K562 (cell line): ENCODE measurements at regions not wholly inside any gene's neighbourhood (a gene's known extent, or its start where the extent isn't known, plus 50 kb on each side); places are given as distances from the start of the nearest gene placed in this dataset.

Source experiments
- ATAC-seq: fragments of 200-7000 bp; cut with Tn5 transposase; 3 replicates; pipeline ENCODE4 v1.9.1; 2020; ENCODE audit warnings: moderate library complexity
- BruUV-seq: library from RNA; stranded (reverse); fragments of 400-500 nt; replicated peaks from 2 replicates; lab custom pipeline; 2021; lab: Mats Ljungman, UMichigan
- CTCF ChIA-PET: fragments of 300-600 bp; formaldehyde crosslinking; extraction: SDS; loops from one replicate; lab custom pipeline; 2021; ENCODE audit warnings: low intra/inter-chr PET ratio; lab: Yijun Ruan, JAX
- POLR2A ChIA-PET: fragments of 300-600, 350-650 bp; sonication (Branson Sonifier 250); formaldehyde crosslinking; extraction: SDS; loops from one replicate; lab custom pipeline; 2021; ENCODE audit warnings: antibody characterized with exemption, inconsistent platforms; lab: Yijun Ruan, JAX
- DNase-seq, 4 experiments: peaks; one replicate each; pipeline versions ENCODE4 v3.0.0 to v3.0.0-alpha.2; 2011 to 2018; ENCODE audit warnings: low spot score in 3 of 4, mixed read lengths in 3 of 4; ENCODE audit errors: extremely low read depth in 1 of 4
- FAIRE-seq: peaks from 2 replicates; lab custom pipeline; 2011; peaks lifted over from hg19 to GRCh38; lab: Jason Lieb, UNC
- H2AFZ ChIP-seq: 2 replicates; pipeline ENCODE4 v1.6.0; 2011; ENCODE audit warnings: low read depth, low read length, control low read depth, inconsistent platforms
- H3K27ac ChIP-seq: fragments of 200-600 bp; 3 replicates; pipeline ENCODE4 v1.8.0; 2011; ENCODE audit warnings: low read depth, mild to moderate bottlenecking, control low read depth, inconsistent platforms, low read length, moderate library complexity, mixed read lengths; ENCODE audit errors: extremely low read depth
- H3K27me3 ChIP-seq, 2 experiments: fragments of 300-600 bp in 1 of 2; 2 replicates in 1 of 2; 3 replicates in 1 of 2; pipeline versions ENCODE4 v1.6.0 to v1.8.0; 2011; ENCODE audit warnings: inconsistent platforms in 2 of 2, low read length in 2 of 2, mild to moderate bottlenecking in 1 of 2, mixed read lengths in 1 of 2, moderate library complexity in 1 of 2; ENCODE audit not compliant: control insufficient read depth in 2 of 2, insufficient read depth in 2 of 2
- H3K36me3 ChIP-seq: fragments of 300-600 bp; 3 replicates; pipeline ENCODE4 v1.8.0; 2011; ENCODE audit warnings: mild to moderate bottlenecking, low read length, inconsistent platforms; ENCODE audit not compliant: control insufficient read depth, insufficient read depth
- H3K4me1 ChIP-seq, 2 experiments: fragments of 200-600 bp in 1 of 2; replicated peaks in 1 of 2; 2 replicates in 1 of 2; 3 replicates in 1 of 2; pipeline versions ENCODE4 v1.5.1 to v1.8.0; 2011; ENCODE audit warnings: inconsistent platforms in 2 of 2, low read length in 2 of 2, mild to moderate bottlenecking in 1 of 2, mixed read lengths in 1 of 2, moderate library complexity in 1 of 2; ENCODE audit not compliant: control insufficient read depth in 2 of 2, insufficient read depth in 2 of 2
- H3K4me2 ChIP-seq: 2 replicates; pipeline ENCODE4 v1.6.1; 2011; ENCODE audit warnings: low read length, control low read depth, inconsistent platforms, mixed read lengths; ENCODE audit not compliant: insufficient read depth
- H3K4me3 ChIP-seq: fragments of 200-600 bp; sonication (generic), shearing (Covaris generic); 2 replicates; pipeline ENCODE4 v1.5.1; 2016; ENCODE audit warnings: control low read depth, inconsistent platforms
- H3K79me2 ChIP-seq: fragments of 200-600 bp; 3 replicates; pipeline ENCODE4 v1.8.0; 2011; ENCODE audit warnings: low read length, inconsistent platforms; ENCODE audit not compliant: control insufficient read depth, insufficient read depth
- H3K9ac ChIP-seq, 2 experiments: 2 replicates each; pipeline versions ENCODE4 v1.6.0 to v1.6.1; 2011; ENCODE audit warnings: low read depth in 2 of 2, low read length in 2 of 2, control low read depth in 1 of 2, inconsistent platforms in 1 of 2, mild to moderate bottlenecking in 1 of 2, mixed read lengths in 1 of 2; ENCODE audit not compliant: insufficient read depth in 1 of 2
- H3K9me1 ChIP-seq: one replicate; pipeline ENCODE4 v1.6.0; 2011; ENCODE audit warnings: inconsistent platforms, mild to moderate bottlenecking, low read length, moderate library complexity; ENCODE audit not compliant: control insufficient read depth, insufficient read depth
- H3K9me3 ChIP-seq: replicated peaks from 2 replicates; pipeline ENCODE4 v1.5.1; 2011; ENCODE audit warnings: low read depth, low read length, inconsistent platforms; ENCODE audit not compliant: control insufficient read depth, insufficient read depth
- H4K20me1 ChIP-seq: replicated peaks from 2 replicates; pipeline ENCODE4 v1.6.1; 2011; ENCODE audit warnings: low read length, inconsistent platforms, mixed read lengths; ENCODE audit not compliant: control insufficient read depth, insufficient read depth
- GABPA ChIP-seq: fragments of 200-800 bp; sonication (Bioruptor generic); conservative IDR thresholded peaks from 2 replicates; pipeline ENCODE4 v1.6.1; 2016; ENCODE audit warnings: low read depth, missing genetic modification characterization, missing compliant biosample characterization
- L3MBTL2 ChIP-seq: fragments of 450-650 bp; IDR thresholded peaks from 2 replicates; pipeline ENCODE4 v1.6.1; 2016; ENCODE audit warnings: mild to moderate bottlenecking, moderate library complexity
- LARP7 ChIP-seq: fragments of 450-650 bp; IDR thresholded peaks from 2 replicates; pipeline ENCODE4 v1.6.1; 2016
- MCM7 ChIP-seq, 2 experiments: fragments of 450-650 bp; IDR thresholded peaks; 2 replicates each; pipeline ENCODE4 v1.6.1; 2016 to 2018
- MED1 ChIP-seq: sonication (generic); formaldehyde crosslinking; IDR thresholded peaks from 2 replicates; pipeline ENCODE4 v1.8.1; 2023; ENCODE audit warnings: missing genetic modification reagents, borderline replicate concordance
- PKNOX1 ChIP-seq: fragments of 450-650 bp; IDR thresholded peaks from 2 replicates; pipeline ENCODE4 v1.6.1; 2016
- PRMT5 ChIP-seq: sonication (generic); formaldehyde crosslinking; IDR thresholded peaks from 2 replicates; pipeline ENCODE4 v1.5.0; 2020; ENCODE audit warnings: missing genetic modification reagents
- XRCC4 ChIP-seq: IDR thresholded peaks from one replicate; pipeline ENCODE4 v1.6.1; 2011; ENCODE audit not compliant: insufficient read depth, insufficient read length; ENCODE audit errors: extremely low read depth
- ZC3H4 ChIP-seq: sonication (generic); formaldehyde crosslinking; IDR thresholded peaks from 2 replicates; pipeline ENCODE4 v1.9.0; 2021; ENCODE audit warnings: missing genetic modification reagents, borderline replicate concordance
- ZNF146 ChIP-seq: IDR thresholded peaks from one replicate; pipeline ENCODE4 v1.6.1; 2018; ENCODE audit warnings: missing compliant biosample characterization; ENCODE audit not compliant: unreplicated experiment
- ZNF165 ChIP-seq: fragments of 250-450 bp; sonication (Bioruptor Pico); IDR thresholded peaks from 2 replicates; pipeline ENCODE4 v1.4.0; 2020; ENCODE audit warnings: borderline replicate concordance
- ZNF175 ChIP-seq: fragments of 200-800 bp; sonication (Bioruptor generic); IDR thresholded peaks from 2 replicates; pipeline ENCODE4 v1.6.1; 2016; ENCODE audit warnings: low read depth, mild to moderate bottlenecking, missing genetic modification characterization, missing compliant biosample characterization
- ZNF639 ChIP-seq, 2 experiments: fragments of 200-800 bp in 1 of 2; sonication (Bioruptor generic) in 1 of 2; sonication (generic) in 1 of 2; formaldehyde crosslinking in 1 of 2; IDR thresholded peaks in 1 of 2; conservative IDR thresholded peaks in 1 of 2; 2 replicates each; pipeline versions ENCODE4 v1.5.0 to v1.6.1; 2016 to 2020; ENCODE audit warnings: missing compliant biosample characterization in 1 of 2, missing genetic modification characterization in 1 of 2, missing genetic modification reagents in 1 of 2
- WGBS: fragments of 100-300 bp; shearing (Covaris generic); methylation state at CpG from one replicate; pipeline ENCODE4 v1.1.6; 2016; ENCODE audit warnings: low coverage, mixed read lengths; ENCODE audit not compliant: insufficient coverage; ENCODE audit errors: missing lambda C conversion rate; 5-methylcytosine and 5-hydroxymethylcytosine counted together
- in situ Hi-C: fragments of 300-500 bp; cut with MboI; formaldehyde crosslinking; loops from 4 replicates; pipeline ENCODE4 v1.15.0; 2018; ENCODE audit warnings: inconsistent platforms, mixed read lengths
- intact Hi-C: fragments of 100-400 bp; cut with micrococcal nuclease; formaldehyde crosslinking; loops from 2 replicates; pipeline ENCODE4 v1.14.2; 2022

- POLR2A ChIA-PET, result no interaction called here
- H3K9me1 ChIP-seq, result no peaks in the 10 kb centered on the region
- under 1% methylated on average over 9 of the region's 20 CpGs for WGBS
- H4K20me1 ChIP-seq, result no peaks in the 10 kb centered on the region
- no peak for ATAC-seq
- no peak for DNase-seq
- H3K27ac ChIP-seq, result no peak overlapping the region
- no peaks in the 10 kb centered on the region for H3K36me3 ChIP-seq
- H3K27me3 ChIP-seq, result peaks cover 0 to 58% of the 10 kb centered on the region in 2 experiments; a peak in 3 of 5 replicates
- in situ Hi-C loops, result no loop called here
- CTCF ChIA-PET, result no interaction called here
- FAIRE-seq, result no peak
- TF ChIP-seq ZNF175 (CRISPR knock-in tag), result no peak
- TF ChIP-seq PRMT5 (CRISPR knock-in tag), result no peak
- peak; percentile 73 for TF ChIP-seq PKNOX1
- no peak for TF ChIP-seq MCM7 (IDR thresholded peaks at IDR 0.05)
- H3K9ac ChIP-seq, result no peak overlapping the region
- no peak overlapping the region for H3K4me3 ChIP-seq
- H3K4me2 ChIP-seq, result no peak overlapping the region
- intact Hi-C loops, result no loop called here
- BruUV-seq, result no TSS peak
- no peak overlapping the region for H2AFZ ChIP-seq
- H3K9me3 ChIP-seq, result no peaks in the 10 kb centered on the region
- H3K4me1 ChIP-seq, result no peaks in the 10 kb centered on the region
- no peaks in the 10 kb centered on the region for H3K79me2 ChIP-seq
Measured at GRCh38 chr2:240305369-240305962, 130.0 kb upstream of the GPC1 start.

GRCh38 chr2:240306185-240306584 is 129.3 kb upstream of the GPC1 start:
- H3K9me1 ChIP-seq, result no peaks in the 10 kb centered on the region
- no peaks in the 10 kb centered on the region for H3K36me3 ChIP-seq
- no peak for FAIRE-seq
- H2AFZ ChIP-seq, result no peak overlapping the region
- no peak overlapping the region for H3K9ac ChIP-seq
- peaks cover 0 to 58% of the 10 kb centered on the region in 2 experiments; a peak in 3 of 5 replicates for H3K27me3 ChIP-seq
- DNase-seq, result no peak
- H3K4me2 ChIP-seq, result no peak overlapping the region
- intact Hi-C loops (no loop called here), in situ Hi-C loops (no loop called here)
- no TSS peak for BruUV-seq
- H3K9me3 ChIP-seq, result no peaks in the 10 kb centered on the region
- H3K4me3 ChIP-seq, result no peak overlapping the region
- POLR2A ChIA-PET, result no interaction called here
- 17% methylated on average over 6 of the region's 9 CpGs for WGBS
- TF ChIP-seq ZC3H4, result no peak
- TF ChIP-seq LARP7, result no peak
- no peak for TF ChIP-seq MED1
- no peak for TF ChIP-seq L3MBTL2
- TF ChIP-seq XRCC4, result no peak
- no peak for TF ChIP-seq ZNF639 (CRISPR knock-in tag; conservative IDR thresholded peaks at IDR 0.05 in 1 of 2, IDR thresholded peaks at IDR 0.05 in 1 of 2)
- TF ChIP-seq GABPA (tag), result no peak
- TF ChIP-seq ZNF165, result no peak
- no peak for TF ChIP-seq ZNF146 (CRISPR knock-in tag)
- TF ChIP-seq, all 486 proteins: peak for 0
- H3K27ac ChIP-seq, result no peak overlapping the region
- no peaks in the 10 kb centered on the region for H3K4me1 ChIP-seq
- CTCF ChIA-PET, result no interaction called here
- no peaks in the 10 kb centered on the region for H4K20me1 ChIP-seq
- ATAC-seq, result no peak
- no peaks in the 10 kb centered on the region for H3K79me2 ChIP-seq
